NT2/D1 (cell line): ENCODE measurements at regions not wholly inside any gene's neighbourhood (a gene's known extent, or its start where the extent isn't known, plus 50 kb on each side); places are given as distances from the start of the nearest gene placed in this dataset.

Experiments used
- SUZ12 ChIP-seq: IDR thresholded peaks from 2 replicates; pipeline ENCODE4 v1.6.1; 2011; ENCODE audit not compliant: insufficient read length, insufficient read depth; ENCODE audit errors: extremely low read depth
- YY1 ChIP-seq: IDR thresholded peaks from 2 replicates; pipeline ENCODE4 v1.6.1; 2011; ENCODE audit not compliant: insufficient read length, insufficient read depth
- ZNF274 ChIP-seq: IDR thresholded peaks from 2 replicates; pipeline ENCODE4 v1.6.1; 2011; ENCODE audit warnings: mild to moderate bottlenecking, low read depth, low read length

DNA sequence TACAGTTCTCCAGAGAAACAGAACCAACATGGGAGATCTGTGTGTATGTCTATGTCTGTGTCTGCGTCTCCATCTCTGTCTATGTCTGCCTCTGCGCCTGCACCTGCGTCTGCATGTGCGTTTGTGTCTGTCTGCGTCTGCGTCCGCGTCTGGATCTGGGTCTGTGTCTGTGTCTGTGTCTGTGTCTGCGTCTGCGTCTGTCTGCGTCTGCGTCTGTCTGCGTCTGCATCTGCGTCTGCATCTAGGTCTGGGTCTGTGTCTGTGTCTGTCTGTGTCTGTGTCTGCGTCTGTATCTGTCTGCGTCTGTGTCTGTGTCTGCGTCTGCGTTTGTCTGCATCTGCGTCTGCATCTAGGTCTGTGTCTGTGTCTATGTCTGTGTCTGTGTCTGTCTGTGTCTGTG is 53.1 kb upstream of the SLC22A11 start:
- TF ChIP-seq YY1 (no peak), ZNF274 (no peak), SUZ12 (no peak)
